C4-2B (cell line): ENCODE measurements at regions not wholly inside any gene's neighbourhood (a gene's known extent, or its start where the extent isn't known, plus 50 kb on each side); places are given as distances from the start of the nearest gene placed in this dataset.

Experiments used
- ZFX ChIP-seq: fragments of 450-650 bp; IDR thresholded peaks from 2 replicates; pipeline ENCODE4 v1.6.1; 2017
- TF ChIP-seq, protein P1 (sequence below): fragments of 450-650 bp; conservative IDR thresholded peaks from 2 replicates; pipeline ENCODE4 v1.5.1; 2017; ENCODE audit warnings: mild to moderate bottlenecking

DNA sequence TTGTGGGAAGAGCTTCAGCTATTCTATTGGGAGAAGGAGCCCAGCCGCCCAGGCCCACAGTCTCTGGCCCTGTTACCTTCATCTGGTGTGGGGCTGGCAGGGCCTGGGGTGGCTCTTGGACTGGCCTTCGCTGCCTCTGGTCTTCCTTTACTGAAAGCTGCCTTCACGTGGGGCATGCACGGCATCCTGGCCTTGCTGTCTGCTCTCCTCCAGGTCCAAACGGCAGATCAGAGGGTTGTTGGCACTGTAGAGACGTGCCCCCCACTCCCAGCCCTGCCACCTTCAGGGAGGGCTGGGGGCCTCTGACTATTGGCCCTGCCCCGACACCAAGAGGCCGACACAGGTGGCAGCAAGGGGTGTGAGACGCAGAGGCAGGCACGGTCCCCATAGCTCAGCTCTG is 291.3 kb upstream of the IRX1 start:
- TF ChIP-seq, protein P1, sequence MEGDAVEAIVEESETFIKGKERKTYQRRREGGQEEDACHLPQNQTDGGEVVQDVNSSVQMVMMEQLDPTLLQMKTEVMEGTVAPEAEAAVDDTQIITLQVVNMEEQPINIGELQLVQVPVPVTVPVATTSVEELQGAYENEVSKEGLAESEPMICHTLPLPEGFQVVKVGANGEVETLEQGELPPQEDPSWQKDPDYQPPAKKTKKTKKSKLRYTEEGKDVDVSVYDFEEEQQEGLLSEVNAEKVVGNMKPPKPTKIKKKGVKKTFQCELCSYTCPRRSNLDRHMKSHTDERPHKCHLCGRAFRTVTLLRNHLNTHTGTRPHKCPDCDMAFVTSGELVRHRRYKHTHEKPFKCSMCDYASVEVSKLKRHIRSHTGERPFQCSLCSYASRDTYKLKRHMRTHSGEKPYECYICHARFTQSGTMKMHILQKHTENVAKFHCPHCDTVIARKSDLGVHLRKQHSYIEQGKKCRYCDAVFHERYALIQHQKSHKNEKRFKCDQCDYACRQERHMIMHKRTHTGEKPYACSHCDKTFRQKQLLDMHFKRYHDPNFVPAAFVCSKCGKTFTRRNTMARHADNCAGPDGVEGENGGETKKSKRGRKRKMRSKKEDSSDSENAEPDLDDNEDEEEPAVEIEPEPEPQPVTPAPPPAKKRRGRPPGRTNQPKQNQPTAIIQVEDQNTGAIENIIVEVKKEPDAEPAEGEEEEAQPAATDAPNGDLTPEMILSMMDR, result no peak
- no peak for TF ChIP-seq ZFX
